ENCODE measurements at regions not wholly inside any gene's neighbourhood (a gene's known extent, or its start where the extent isn't known, plus 50 kb on each side); places are given as distances from the start of the nearest gene placed in this dataset.

DNA sequence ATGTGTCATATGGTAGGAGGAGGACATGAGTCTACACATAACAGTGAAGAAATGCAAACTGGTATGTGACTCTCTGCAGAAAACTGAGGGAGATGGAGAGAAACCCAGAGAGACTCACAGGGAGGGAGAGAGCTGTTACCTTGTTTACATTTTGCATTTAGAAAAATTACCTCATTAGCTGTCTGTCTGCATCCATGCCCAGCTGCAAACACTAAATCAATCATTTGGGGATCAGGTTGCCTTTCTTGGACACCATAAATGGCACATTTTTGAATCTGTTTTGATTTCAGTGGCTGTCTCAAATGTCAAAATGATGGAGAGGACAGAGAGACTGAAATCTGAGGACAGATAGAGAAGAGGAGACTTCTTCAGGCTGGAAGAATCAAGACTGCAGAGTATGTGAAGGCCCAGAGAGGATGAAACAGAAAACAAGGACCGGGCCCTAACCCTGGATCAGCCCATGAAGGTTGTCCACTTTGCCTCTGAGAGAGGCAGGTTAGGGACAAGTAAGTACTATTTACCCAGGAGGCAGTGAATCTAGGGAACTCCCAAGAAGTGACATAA lies 92.2 kb downstream of the UNC5CL start:
- H3K36me3 ChIP-seq: no peaks in the 10 kb centered on the region
- no peak for TF ChIP-seq POLR2AphosphoS5 (IDR thresholded peaks at IDR 0.05)
- TF ChIP-seq, protein P1, sequence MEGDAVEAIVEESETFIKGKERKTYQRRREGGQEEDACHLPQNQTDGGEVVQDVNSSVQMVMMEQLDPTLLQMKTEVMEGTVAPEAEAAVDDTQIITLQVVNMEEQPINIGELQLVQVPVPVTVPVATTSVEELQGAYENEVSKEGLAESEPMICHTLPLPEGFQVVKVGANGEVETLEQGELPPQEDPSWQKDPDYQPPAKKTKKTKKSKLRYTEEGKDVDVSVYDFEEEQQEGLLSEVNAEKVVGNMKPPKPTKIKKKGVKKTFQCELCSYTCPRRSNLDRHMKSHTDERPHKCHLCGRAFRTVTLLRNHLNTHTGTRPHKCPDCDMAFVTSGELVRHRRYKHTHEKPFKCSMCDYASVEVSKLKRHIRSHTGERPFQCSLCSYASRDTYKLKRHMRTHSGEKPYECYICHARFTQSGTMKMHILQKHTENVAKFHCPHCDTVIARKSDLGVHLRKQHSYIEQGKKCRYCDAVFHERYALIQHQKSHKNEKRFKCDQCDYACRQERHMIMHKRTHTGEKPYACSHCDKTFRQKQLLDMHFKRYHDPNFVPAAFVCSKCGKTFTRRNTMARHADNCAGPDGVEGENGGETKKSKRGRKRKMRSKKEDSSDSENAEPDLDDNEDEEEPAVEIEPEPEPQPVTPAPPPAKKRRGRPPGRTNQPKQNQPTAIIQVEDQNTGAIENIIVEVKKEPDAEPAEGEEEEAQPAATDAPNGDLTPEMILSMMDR (IDR thresholded peaks at IDR 0.05): no peak
- no peaks in the 10 kb centered on the region for H3K9me3 ChIP-seq
- DNase-seq (ENCODE audit: low spot score in 2 of 2): no peak
- no peaks in the 10 kb centered on the region for H3K4me1 ChIP-seq
- H3K27me3 ChIP-seq: no peaks in the 10 kb centered on the region
- H3K27ac ChIP-seq: no peak overlapping the region
- H3K4me3 ChIP-seq: no peak overlapping the region
- intact Hi-C loops (cut with DNase I; ENCODE audit: low total_unique reads): no loop called here

DNA sequence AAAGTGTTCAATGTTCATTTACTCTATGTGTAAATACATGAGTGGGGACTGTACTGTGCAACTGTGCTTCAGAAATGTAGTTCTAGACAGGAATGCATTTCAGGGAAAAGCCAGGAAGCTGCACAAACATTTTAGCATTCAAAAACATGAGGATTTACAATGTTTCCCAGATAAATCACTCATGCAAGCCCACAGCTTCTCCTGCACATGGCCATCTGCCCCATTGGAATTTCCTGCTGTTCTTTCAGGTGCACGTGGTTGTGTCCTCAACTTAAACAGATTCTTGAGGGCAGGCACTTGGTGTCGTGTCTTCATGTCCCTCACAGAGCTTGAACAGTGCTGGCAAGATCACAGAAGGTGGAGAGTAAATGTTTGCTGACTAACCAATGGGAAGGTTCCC lies 101.5 kb downstream of the UNC5CL start:
- no peak for DNase-seq (ENCODE audit: low spot score in 2 of 2)
- intact Hi-C loops (cut with DNase I; ENCODE audit: low total_unique reads): no loop called here
- H3K27me3 ChIP-seq: no peaks in the 10 kb centered on the region
- H3K4me1 ChIP-seq: no peaks in the 10 kb centered on the region
- no peaks in the 10 kb centered on the region for H3K9me3 ChIP-seq
- H3K4me3 ChIP-seq: no peak overlapping the region
- TF ChIP-seq POLR2AphosphoS5 (IDR thresholded peaks at IDR 0.05): no peak
- TF ChIP-seq POLR2A (IDR thresholded peaks at IDR 0.05): no peak
- TF ChIP-seq, protein P1 (IDR thresholded peaks at IDR 0.05): no peak
- no peaks in the 10 kb centered on the region for H3K36me3 ChIP-seq
- H3K27ac ChIP-seq: no peak overlapping the region

DNA sequence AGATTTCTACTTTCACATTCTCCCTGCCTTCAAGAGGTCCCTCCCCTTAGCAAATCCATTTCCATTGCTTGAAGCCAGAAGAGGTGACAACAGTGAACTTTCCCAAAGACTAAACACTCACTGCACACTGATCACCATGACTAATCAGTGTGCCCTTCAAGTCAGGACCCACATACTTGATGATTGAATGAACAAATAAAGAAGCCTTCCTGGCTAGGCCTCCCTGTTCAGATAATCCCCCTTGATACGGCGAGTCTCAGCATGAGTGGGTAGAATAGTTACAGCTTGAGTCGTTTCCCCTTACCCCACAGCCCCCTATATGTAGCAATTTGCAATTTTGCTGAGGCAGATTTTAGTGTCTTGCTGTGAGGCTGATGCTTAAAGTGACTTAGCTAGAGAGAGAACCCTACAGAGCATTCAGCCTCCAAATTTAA lies 102.2 kb downstream of the UNC5CL start:
- intact Hi-C loops (cut with DNase I; ENCODE audit: low total_unique reads): no loop called here
- H3K27ac ChIP-seq: no peak overlapping the region
- no peak overlapping the region for H3K4me3 ChIP-seq
- no peaks in the 10 kb centered on the region for H3K27me3 ChIP-seq
- DNase-seq (ENCODE audit: low spot score in 2 of 2): no peak
- H3K36me3 ChIP-seq: no peaks in the 10 kb centered on the region
- H3K9me3 ChIP-seq: no peaks in the 10 kb centered on the region
- H3K4me1 ChIP-seq: no peaks in the 10 kb centered on the region
- TF ChIP-seq, protein P1 (IDR thresholded peaks at IDR 0.05): no peak
- no peak for TF ChIP-seq POLR2A (IDR thresholded peaks at IDR 0.05)
- TF ChIP-seq POLR2AphosphoS5 (IDR thresholded peaks at IDR 0.05): no peak

DNA sequence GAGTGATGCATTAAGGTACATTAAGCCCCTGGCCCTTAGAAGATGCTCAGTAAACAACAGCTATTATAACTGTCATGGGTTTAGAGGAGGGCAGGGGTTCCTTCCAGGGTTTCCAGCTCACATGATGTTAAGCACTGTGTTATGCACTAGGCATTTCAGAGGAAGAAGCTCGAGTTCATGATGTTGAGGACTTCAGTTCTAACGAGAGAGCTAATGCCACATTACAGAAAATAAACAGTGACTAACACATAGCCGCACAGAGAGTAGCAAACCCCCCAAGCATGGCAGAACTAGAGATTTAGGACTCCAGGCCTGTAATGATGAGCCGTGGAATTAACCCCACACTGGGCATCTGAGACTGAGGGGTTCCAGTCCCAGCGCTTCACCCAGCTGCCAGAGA lies 105.2 kb downstream of the UNC5CL start:
- Histone ChIP-seq H3K4me1 (no peaks in the 10 kb centered on the region), H3K4me3 (no peak overlapping the region), H3K27me3 (no peaks in the 10 kb centered on the region), H3K36me3 (no peaks in the 10 kb centered on the region), H3K27ac (no peak overlapping the region), H3K9me3 (no peaks in the 10 kb centered on the region)
- intact Hi-C loops (cut with DNase I; ENCODE audit: low total_unique reads): no loop called here
- no peak for DNase-seq (ENCODE audit: low spot score in 2 of 2)
- TF ChIP-seq, protein P1 (IDR thresholded peaks at IDR 0.05): no peak
- TF ChIP-seq POLR2A (IDR thresholded peaks at IDR 0.05): no peak
- TF ChIP-seq POLR2AphosphoS5 (IDR thresholded peaks at IDR 0.05): no peak

DNA sequence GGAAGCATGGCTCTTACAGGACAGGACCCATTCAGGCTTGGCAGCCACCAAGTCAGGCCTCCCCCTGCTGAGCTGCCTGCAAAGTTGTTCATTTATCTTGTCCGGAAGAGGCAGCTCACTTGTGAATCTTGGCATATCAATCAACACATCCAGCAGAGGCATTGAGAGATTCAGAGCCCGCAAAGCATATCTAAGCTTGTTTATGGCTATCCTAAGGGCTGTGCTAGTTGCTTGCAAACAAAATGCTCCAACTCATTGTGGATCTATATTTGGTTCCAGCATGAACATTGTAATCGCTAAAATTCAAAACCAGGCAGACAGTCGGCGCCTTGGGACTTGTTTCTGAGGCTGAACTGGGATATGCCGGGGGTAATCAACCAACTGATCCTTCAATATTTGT lies 106.1 kb downstream of the UNC5CL start:
- TF ChIP-seq POLR2A (IDR thresholded peaks at IDR 0.05): no peak
- H3K4me1 ChIP-seq: no peaks in the 10 kb centered on the region
- H3K27ac ChIP-seq: no peak overlapping the region
- no peaks in the 10 kb centered on the region for H3K9me3 ChIP-seq
- no peaks in the 10 kb centered on the region for H3K27me3 ChIP-seq
- H3K4me3 ChIP-seq: no peak overlapping the region
- no peak for DNase-seq (ENCODE audit: low spot score in 2 of 2)
- H3K36me3 ChIP-seq: no peaks in the 10 kb centered on the region
- intact Hi-C loops (cut with DNase I; ENCODE audit: low total_unique reads): no loop called here

DNA sequence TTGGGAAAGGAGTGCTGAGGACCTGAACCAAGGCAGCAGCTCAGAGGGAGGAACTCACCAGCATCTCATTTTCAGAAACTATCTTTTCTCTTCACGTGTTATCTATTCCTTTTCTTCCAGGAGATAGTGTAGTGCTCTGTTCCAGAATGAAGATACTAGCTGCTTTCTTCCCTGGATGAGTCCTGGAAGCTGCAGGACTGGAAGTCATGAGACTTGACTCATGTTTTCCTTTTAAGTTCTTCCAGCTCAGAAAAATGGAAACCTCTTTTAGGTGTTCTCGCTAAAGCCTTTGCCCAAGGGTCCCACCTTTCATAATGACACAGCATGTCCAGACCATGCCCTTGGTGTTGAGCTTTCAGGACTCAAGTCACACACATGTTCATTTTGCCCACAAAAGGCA lies 106.7 kb downstream of the UNC5CL start:
- intact Hi-C loops (cut with DNase I; ENCODE audit: low total_unique reads): no loop called here
- no peaks in the 10 kb centered on the region for H3K36me3 ChIP-seq
- no peak for DNase-seq (ENCODE audit: low spot score in 2 of 2)
- TF ChIP-seq POLR2AphosphoS5 (IDR thresholded peaks at IDR 0.05): no peak
- no peak for TF ChIP-seq POLR2A (IDR thresholded peaks at IDR 0.05)
- TF ChIP-seq, protein P1 (IDR thresholded peaks at IDR 0.05): no peak
- H3K27me3 ChIP-seq: peaks cover 0 to 3% of the 10 kb centered on the region in 2 donors
- H3K9me3 ChIP-seq: no peaks in the 10 kb centered on the region
- H3K4me3 ChIP-seq: no peak overlapping the region
- no peaks in the 10 kb centered on the region for H3K4me1 ChIP-seq
- H3K27ac ChIP-seq: no peak overlapping the region
